K562 (cell line): ENCODE measurements at regions not wholly inside any gene's neighbourhood (a gene's known extent, or its start where the extent isn't known, plus 50 kb on each side); places are given as distances from the start of the nearest gene placed in this dataset.

Experiments
- ATAC-seq: fragments of 200-7000 bp; cut with Tn5 transposase; 3 replicates; pipeline ENCODE4 v1.9.1; 2020; ENCODE audit warnings: moderate library complexity
- BruUV-seq: library from RNA; stranded (reverse); fragments of 400-500 nt; replicated peaks from 2 replicates; lab custom pipeline; 2021; lab: Mats Ljungman, UMichigan
- CTCF ChIA-PET: fragments of 300-600 bp; formaldehyde crosslinking; extraction: SDS; loops from one replicate; lab custom pipeline; 2021; ENCODE audit warnings: low intra/inter-chr PET ratio; lab: Yijun Ruan, JAX
- POLR2A ChIA-PET: fragments of 300-600, 350-650 bp; sonication (Branson Sonifier 250); formaldehyde crosslinking; extraction: SDS; loops from one replicate; lab custom pipeline; 2021; ENCODE audit warnings: antibody characterized with exemption, inconsistent platforms; lab: Yijun Ruan, JAX
- DNase-seq, 4 experiments: peaks; one replicate each; pipeline versions ENCODE4 v3.0.0 to v3.0.0-alpha.2; 2011 to 2018; ENCODE audit warnings: low spot score in 3 of 4, mixed read lengths in 3 of 4; ENCODE audit errors: extremely low read depth in 1 of 4
- FAIRE-seq: peaks from 2 replicates; lab custom pipeline; 2011; peaks lifted over from hg19 to GRCh38; lab: Jason Lieb, UNC
- H2AFZ ChIP-seq: 2 replicates; pipeline ENCODE4 v1.6.0; 2011; ENCODE audit warnings: low read depth, low read length, control low read depth, inconsistent platforms
- H3K27ac ChIP-seq: fragments of 200-600 bp; 3 replicates; pipeline ENCODE4 v1.8.0; 2011; ENCODE audit warnings: low read depth, mild to moderate bottlenecking, control low read depth, inconsistent platforms, low read length, moderate library complexity, mixed read lengths; ENCODE audit errors: extremely low read depth
- H3K27me3 ChIP-seq, 2 experiments: fragments of 300-600 bp in 1 of 2; 2 replicates in 1 of 2; 3 replicates in 1 of 2; pipeline versions ENCODE4 v1.6.0 to v1.8.0; 2011; ENCODE audit warnings: inconsistent platforms in 2 of 2, low read length in 2 of 2, mild to moderate bottlenecking in 1 of 2, mixed read lengths in 1 of 2, moderate library complexity in 1 of 2; ENCODE audit not compliant: control insufficient read depth in 2 of 2, insufficient read depth in 2 of 2
- H3K36me3 ChIP-seq: fragments of 300-600 bp; 3 replicates; pipeline ENCODE4 v1.8.0; 2011; ENCODE audit warnings: mild to moderate bottlenecking, low read length, inconsistent platforms; ENCODE audit not compliant: control insufficient read depth, insufficient read depth
- H3K4me1 ChIP-seq, 2 experiments: fragments of 200-600 bp in 1 of 2; replicated peaks in 1 of 2; 2 replicates in 1 of 2; 3 replicates in 1 of 2; pipeline versions ENCODE4 v1.5.1 to v1.8.0; 2011; ENCODE audit warnings: inconsistent platforms in 2 of 2, low read length in 2 of 2, mild to moderate bottlenecking in 1 of 2, mixed read lengths in 1 of 2, moderate library complexity in 1 of 2; ENCODE audit not compliant: control insufficient read depth in 2 of 2, insufficient read depth in 2 of 2
- H3K4me2 ChIP-seq: 2 replicates; pipeline ENCODE4 v1.6.1; 2011; ENCODE audit warnings: low read length, control low read depth, inconsistent platforms, mixed read lengths; ENCODE audit not compliant: insufficient read depth
- H3K4me3 ChIP-seq: fragments of 200-600 bp; sonication (generic), shearing (Covaris generic); 2 replicates; pipeline ENCODE4 v1.5.1; 2016; ENCODE audit warnings: control low read depth, inconsistent platforms
- H3K79me2 ChIP-seq: fragments of 200-600 bp; 3 replicates; pipeline ENCODE4 v1.8.0; 2011; ENCODE audit warnings: low read length, inconsistent platforms; ENCODE audit not compliant: control insufficient read depth, insufficient read depth
- H3K9ac ChIP-seq, 2 experiments: 2 replicates each; pipeline versions ENCODE4 v1.6.0 to v1.6.1; 2011; ENCODE audit warnings: low read depth in 2 of 2, low read length in 2 of 2, control low read depth in 1 of 2, inconsistent platforms in 1 of 2, mild to moderate bottlenecking in 1 of 2, mixed read lengths in 1 of 2; ENCODE audit not compliant: insufficient read depth in 1 of 2
- H3K9me1 ChIP-seq: one replicate; pipeline ENCODE4 v1.6.0; 2011; ENCODE audit warnings: inconsistent platforms, mild to moderate bottlenecking, low read length, moderate library complexity; ENCODE audit not compliant: control insufficient read depth, insufficient read depth
- H3K9me3 ChIP-seq: replicated peaks from 2 replicates; pipeline ENCODE4 v1.5.1; 2011; ENCODE audit warnings: low read depth, low read length, inconsistent platforms; ENCODE audit not compliant: control insufficient read depth, insufficient read depth
- H4K20me1 ChIP-seq: replicated peaks from 2 replicates; pipeline ENCODE4 v1.6.1; 2011; ENCODE audit warnings: low read length, inconsistent platforms, mixed read lengths; ENCODE audit not compliant: control insufficient read depth, insufficient read depth
- GATAD2B ChIP-seq: fragments of 450-650 bp; IDR thresholded peaks from 2 replicates; pipeline ENCODE4 v1.6.1; 2017; ENCODE audit warnings: mild to moderate bottlenecking, borderline replicate concordance
- KLF10 ChIP-seq: fragments of 250-450 bp; sonication (Bioruptor Pico); IDR thresholded peaks from 2 replicates; pipeline ENCODE4 v1.6.1; 2021; ENCODE audit warnings: matching md5 sums
- POU5F1 ChIP-seq: fragments of 150-350 bp; IDR thresholded peaks from 2 replicates; pipeline ENCODE4 v1.6.1; 2014; ENCODE audit warnings: borderline replicate concordance, low read length, low read depth, mild to moderate bottlenecking; ENCODE audit not compliant: partially characterized antibody
- RFX5 ChIP-seq: IDR thresholded peaks from 2 replicates; pipeline ENCODE4 v1.6.1; 2011; ENCODE audit warnings: low read depth, mild to moderate bottlenecking, improper control_type of control experiment, low read length
- SMAD3 ChIP-seq: fragments of 450-650 bp; formaldehyde crosslinking; conservative IDR thresholded peaks from 2 replicates; pipeline ENCODE4 v1.4.0; 2020; ENCODE audit warnings: mild to moderate bottlenecking
- SRSF9 ChIP-seq: fragments of 200-400 bp; formaldehyde crosslinking; IDR thresholded peaks from 2 replicates; pipeline ENCODE4 v1.6.1; 2017; ENCODE audit warnings: low read depth, low read length, borderline replicate concordance
- TGIF2 ChIP-seq: sonication (generic); formaldehyde crosslinking; IDR thresholded peaks from 2 replicates; pipeline ENCODE4 v1.8.1; 2022; ENCODE audit warnings: mild to moderate bottlenecking, missing genetic modification reagents, moderate library complexity
- TRIM24 ChIP-seq, 2 experiments: fragments of 450-650 bp; IDR thresholded peaks; 2 replicates each; pipeline ENCODE4 v1.6.1; 2016
- ZC3H11A ChIP-seq: IDR thresholded peaks from 2 replicates; pipeline ENCODE4 v1.6.1; 2012; ENCODE audit warnings: low read depth, low read length, improper control_type of control experiment
- ZC3H8 ChIP-seq: fragments of 450-650 bp; IDR thresholded peaks from 2 replicates; pipeline ENCODE4 v1.6.1; 2017
- WGBS: fragments of 100-300 bp; shearing (Covaris generic); methylation state at CpG from one replicate; pipeline ENCODE4 v1.1.6; 2016; ENCODE audit warnings: low coverage, mixed read lengths; ENCODE audit not compliant: insufficient coverage; ENCODE audit errors: missing lambda C conversion rate; 5-methylcytosine and 5-hydroxymethylcytosine counted together
- in situ Hi-C: fragments of 300-500 bp; cut with MboI; formaldehyde crosslinking; loops from 4 replicates; pipeline ENCODE4 v1.15.0; 2018; ENCODE audit warnings: inconsistent platforms, mixed read lengths
- intact Hi-C: fragments of 100-400 bp; cut with micrococcal nuclease; formaldehyde crosslinking; loops from 2 replicates; pipeline ENCODE4 v1.14.2; 2022
- TF ChIP-seq, protein P1 (sequence below): fragments of 150-350 bp; conservative IDR thresholded peaks from 2 replicates; pipeline ENCODE4 v1.6.1; 2014; ENCODE audit warnings: low read length
- TF ChIP-seq, protein P2 (sequence below), 2 experiments: fragments of 450-650 bp; IDR thresholded peaks; 2 replicates each; pipeline ENCODE4 v1.6.1; 2018; ENCODE audit warnings: mild to moderate bottlenecking in 2 of 2, low read depth in 1 of 2; ENCODE audit not compliant: partially characterized antibody in 2 of 2
- TF ChIP-seq, protein P3 (sequence below): IDR thresholded peaks from 2 replicates; pipeline ENCODE4 v1.6.1; 2014; ENCODE audit warnings: antibody characterized with exemption

DNA sequence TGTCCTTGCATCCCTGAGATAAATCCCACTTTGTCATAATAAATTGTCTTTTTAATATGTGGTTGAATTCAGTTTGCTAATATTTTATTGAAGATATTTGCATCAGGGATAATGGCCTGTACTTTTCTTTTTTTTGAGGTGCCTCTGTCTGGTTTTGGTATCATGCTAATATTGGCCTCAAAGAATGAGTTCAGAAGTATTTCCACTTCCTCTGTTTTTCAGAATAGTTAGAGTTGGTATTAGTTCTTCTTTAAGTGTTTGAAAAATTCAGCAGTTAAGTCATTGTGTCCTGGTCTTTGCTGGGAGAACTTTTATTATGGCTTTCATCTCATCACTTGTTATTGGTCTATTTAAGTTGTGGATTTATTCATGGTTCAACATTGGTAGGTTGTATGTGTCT, 464.1 kb upstream of the CRIM1 start (continued):
- TF ChIP-seq, protein P1, sequence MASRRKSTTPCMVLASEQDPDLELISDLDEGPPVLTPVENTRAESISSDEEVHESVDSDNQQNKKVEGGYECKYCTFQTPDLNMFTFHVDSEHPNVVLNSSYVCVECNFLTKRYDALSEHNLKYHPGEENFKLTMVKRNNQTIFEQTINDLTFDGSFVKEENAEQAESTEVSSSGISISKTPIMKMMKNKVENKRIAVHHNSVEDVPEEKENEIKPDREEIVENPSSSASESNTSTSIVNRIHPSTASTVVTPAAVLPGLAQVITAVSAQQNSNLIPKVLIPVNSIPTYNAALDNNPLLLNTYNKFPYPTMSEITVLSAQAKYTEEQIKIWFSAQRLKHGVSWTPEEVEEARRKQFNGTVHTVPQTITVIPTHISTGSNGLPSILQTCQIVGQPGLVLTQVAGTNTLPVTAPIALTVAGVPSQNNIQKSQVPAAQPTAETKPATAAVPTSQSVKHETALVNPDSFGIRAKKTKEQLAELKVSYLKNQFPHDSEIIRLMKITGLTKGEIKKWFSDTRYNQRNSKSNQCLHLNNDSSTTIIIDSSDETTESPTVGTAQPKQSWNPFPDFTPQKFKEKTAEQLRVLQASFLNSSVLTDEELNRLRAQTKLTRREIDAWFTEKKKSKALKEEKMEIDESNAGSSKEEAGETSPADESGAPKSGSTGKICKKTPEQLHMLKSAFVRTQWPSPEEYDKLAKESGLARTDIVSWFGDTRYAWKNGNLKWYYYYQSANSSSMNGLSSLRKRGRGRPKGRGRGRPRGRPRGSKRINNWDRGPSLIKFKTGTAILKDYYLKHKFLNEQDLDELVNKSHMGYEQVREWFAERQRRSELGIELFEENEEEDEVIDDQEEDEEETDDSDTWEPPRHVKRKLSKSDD = no peak
- TF ChIP-seq ZC3H8 = no peak
- TF ChIP-seq TRIM24 (IDR thresholded peaks at IDR 0.05) = no peak
- TF ChIP-seq GATAD2B = no peak

DNA sequence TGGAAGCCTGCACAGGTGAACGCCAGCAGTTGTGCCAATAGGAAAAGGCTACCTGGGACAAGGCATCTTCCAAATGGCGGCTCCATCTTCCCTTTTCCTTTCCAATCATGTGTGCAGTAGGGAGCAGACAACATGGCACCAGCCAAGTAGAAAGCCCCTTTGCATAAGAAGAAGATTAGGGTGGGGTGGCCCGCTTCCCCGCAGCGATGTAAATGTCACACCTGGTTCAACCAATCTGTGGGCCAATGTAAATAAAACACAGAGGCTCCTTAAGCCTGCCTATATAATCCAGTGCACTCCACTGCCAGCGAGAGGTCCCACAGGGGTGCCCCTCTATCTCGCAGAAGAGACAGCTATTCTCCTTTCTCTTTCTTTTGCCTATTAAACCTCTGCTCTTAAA, 468.4 kb upstream of the CRIM1 start:
- in situ Hi-C loops (no loop called here), intact Hi-C loops (no loop called here)
- no peak overlapping the region for H3K9ac ChIP-seq
- 1% methylated on average over 7 of the region's 7 CpGs for WGBS
- no peak overlapping the region for H2AFZ ChIP-seq
- no peaks in the 10 kb centered on the region for H4K20me1 ChIP-seq
- H3K4me3 ChIP-seq = no peak overlapping the region
- no peaks in the 10 kb centered on the region for H3K9me1 ChIP-seq
- no peaks in the 10 kb centered on the region for H3K27me3 ChIP-seq
- H3K27ac ChIP-seq = no peak overlapping the region
- no peaks in the 10 kb centered on the region for H3K36me3 ChIP-seq
- DNase-seq (no peak), FAIRE-seq (no peak), ATAC-seq (no peak)
- no peaks in the 10 kb centered on the region for H3K79me2 ChIP-seq
- ChIA-PET POLR2A (no interaction called here), CTCF (no interaction called here)
- no TSS peak for BruUV-seq
- no peak overlapping the region for H3K4me2 ChIP-seq
- TF ChIP-seq SRSF9 (no peak), POU5F1 (no peak), ZC3H11A (no peak), SMAD3 (CRISPR knock-in tag) (no peak), TGIF2 (CRISPR knock-in tag) (no peak), RFX5 (no peak), KLF10 (no peak)
- TF ChIP-seq, protein P2, sequence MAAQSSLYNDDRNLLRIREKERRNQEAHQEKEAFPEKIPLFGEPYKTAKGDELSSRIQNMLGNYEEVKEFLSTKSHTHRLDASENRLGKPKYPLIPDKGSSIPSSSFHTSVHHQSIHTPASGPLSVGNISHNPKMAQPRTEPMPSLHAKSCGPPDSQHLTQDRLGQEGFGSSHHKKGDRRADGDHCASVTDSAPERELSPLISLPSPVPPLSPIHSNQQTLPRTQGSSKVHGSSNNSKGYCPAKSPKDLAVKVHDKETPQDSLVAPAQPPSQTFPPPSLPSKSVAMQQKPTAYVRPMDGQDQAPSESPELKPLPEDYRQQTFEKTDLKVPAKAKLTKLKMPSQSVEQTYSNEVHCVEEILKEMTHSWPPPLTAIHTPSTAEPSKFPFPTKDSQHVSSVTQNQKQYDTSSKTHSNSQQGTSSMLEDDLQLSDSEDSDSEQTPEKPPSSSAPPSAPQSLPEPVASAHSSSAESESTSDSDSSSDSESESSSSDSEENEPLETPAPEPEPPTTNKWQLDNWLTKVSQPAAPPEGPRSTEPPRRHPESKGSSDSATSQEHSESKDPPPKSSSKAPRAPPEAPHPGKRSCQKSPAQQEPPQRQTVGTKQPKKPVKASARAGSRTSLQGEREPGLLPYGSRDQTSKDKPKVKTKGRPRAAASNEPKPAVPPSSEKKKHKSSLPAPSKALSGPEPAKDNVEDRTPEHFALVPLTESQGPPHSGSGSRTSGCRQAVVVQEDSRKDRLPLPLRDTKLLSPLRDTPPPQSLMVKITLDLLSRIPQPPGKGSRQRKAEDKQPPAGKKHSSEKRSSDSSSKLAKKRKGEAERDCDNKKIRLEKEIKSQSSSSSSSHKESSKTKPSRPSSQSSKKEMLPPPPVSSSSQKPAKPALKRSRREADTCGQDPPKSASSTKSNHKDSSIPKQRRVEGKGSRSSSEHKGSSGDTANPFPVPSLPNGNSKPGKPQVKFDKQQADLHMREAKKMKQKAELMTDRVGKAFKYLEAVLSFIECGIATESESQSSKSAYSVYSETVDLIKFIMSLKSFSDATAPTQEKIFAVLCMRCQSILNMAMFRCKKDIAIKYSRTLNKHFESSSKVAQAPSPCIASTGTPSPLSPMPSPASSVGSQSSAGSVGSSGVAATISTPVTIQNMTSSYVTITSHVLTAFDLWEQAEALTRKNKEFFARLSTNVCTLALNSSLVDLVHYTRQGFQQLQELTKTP (IDR thresholded peaks at IDR 0.05; ENCODE audit: low read depth in 1 of 2, partially characterized antibody in 2 of 2) = no peak
- TF ChIP-seq, protein P3, sequence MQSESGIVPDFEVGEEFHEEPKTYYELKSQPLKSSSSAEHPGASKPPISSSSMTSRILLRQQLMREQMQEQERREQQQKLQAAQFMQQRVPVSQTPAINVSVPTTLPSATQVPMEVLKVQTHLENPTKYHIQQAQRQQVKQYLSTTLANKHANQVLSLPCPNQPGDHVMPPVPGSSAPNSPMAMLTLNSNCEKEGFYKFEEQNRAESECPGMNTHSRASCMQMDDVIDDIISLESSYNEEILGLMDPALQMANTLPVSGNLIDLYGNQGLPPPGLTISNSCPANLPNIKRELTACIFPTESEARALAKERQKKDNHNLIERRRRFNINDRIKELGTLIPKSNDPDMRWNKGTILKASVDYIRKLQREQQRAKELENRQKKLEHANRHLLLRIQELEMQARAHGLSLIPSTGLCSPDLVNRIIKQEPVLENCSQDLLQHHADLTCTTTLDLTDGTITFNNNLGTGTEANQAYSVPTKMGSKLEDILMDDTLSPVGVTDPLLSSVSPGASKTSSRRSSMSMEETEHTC = no peak
- H3K4me1 ChIP-seq = no peaks in the 10 kb centered on the region
- no peaks in the 10 kb centered on the region for H3K9me3 ChIP-seq
